GM12873 (cell line): ENCODE measurements at regions not wholly inside any gene's neighbourhood (a gene's known extent, or its start where the extent isn't known, plus 50 kb on each side); places are given as distances from the start of the nearest gene placed in this dataset.

Experiments
- CTCF ChIP-seq: IDR thresholded peaks from 2 replicates; pipeline ENCODE4 v1.5.1; 2012; ENCODE audit warnings: low read depth, mild to moderate bottlenecking, moderate library complexity, low read length, control low read depth; ENCODE audit not compliant: insufficient read depth; ENCODE audit errors: missing control alignments

- TF ChIP-seq CTCF, result no peak
Observed at GRCh38 chr3:164250923-164251322, 827.4 kb downstream of the SI start.

DNA sequence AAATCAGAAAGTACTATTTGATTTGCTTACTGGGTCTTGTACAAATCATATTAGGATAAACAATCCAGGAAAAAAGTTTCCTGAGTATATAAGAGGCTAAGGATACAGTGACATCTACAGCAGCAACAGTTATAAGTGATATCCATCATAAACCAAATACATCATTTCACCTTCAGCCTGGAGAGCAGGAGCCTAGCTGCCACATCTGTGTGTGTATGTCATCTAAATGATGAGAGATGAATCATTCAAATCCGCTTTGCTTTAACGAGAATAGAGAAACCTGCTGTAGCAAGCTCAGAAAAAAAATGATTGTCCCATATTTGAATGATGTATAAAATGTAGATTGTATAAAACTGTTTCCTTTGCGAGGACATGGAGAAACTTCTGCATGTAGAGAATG lies 841.4 kb downstream of the SI start:
- TF ChIP-seq CTCF, result no peak

GRCh38 chr3:164235289-164236028 lies 842.8 kb downstream of the SI start:
- no peak for TF ChIP-seq CTCF

DNA sequence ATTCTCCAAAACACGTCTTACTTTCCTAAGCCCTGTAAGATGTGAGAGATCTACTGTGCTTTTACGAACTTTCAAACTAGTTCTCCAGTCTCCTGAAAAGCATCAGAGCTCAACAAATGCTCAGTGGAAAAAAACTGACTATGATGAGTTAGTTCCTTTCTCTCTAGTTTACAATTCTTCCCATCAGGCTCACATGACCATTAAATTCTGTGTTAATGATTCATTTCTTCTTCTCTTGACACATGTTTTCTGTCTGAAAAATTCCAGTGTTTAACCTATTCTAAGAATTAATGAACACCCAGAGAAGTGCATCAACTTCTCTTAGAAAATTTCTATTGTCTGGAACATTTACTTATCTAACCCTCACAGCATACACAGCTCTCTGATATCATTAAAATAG lies 844.3 kb downstream of the SI start:
- TF ChIP-seq CTCF, result no peak

DNA sequence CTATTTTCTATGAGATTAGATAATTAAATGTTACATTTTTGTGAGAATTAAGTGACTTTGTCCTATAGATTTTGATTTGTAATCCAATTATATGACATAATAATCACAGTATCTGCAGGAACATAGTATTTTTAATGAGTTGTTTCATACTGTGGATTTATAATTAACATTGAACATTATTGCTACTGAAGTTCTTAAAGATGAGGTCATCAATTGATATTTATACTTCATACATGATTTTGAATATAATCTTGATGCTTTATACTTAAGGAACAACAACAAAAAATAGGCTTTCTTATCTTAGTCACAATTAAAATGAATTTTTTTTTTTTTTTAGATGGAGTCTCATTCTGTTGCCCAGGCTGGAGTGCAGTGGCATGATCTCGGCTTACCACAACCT lies 846.6 kb downstream of the SI start:
- no peak for TF ChIP-seq CTCF

DNA sequence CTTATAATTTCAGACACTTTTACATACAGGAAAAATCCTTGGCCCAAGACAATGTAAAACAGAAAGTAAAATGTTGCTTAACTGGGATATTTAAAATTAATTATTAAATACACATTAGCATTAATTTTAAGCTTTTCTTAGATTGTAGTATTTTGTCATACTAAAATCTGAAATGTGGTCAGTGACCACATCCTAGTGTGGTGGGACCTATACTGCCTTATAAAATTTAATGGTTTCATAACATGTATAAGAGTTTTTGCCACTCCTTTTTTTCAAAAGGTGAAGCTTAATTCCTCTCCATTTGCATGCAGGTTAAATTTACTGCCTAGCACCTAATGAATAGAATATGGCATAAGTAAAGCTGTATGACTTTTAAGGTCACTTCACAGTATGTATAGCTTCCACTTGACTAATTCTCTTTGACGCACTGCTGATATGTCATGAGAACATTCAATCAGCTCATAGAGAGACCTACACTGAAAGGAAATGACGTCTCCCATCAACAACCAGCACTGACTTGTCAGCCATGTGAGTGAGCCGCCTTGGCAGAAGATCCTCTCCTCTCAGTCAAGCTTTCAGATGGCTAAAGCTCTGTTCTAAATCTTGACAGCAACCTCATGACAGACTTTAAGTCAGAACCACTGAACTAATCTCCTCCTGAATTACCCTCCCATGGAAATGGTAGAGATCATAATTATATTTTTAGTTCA lies 847.8 kb downstream of the SI start:
- TF ChIP-seq CTCF, result no peak

DNA sequence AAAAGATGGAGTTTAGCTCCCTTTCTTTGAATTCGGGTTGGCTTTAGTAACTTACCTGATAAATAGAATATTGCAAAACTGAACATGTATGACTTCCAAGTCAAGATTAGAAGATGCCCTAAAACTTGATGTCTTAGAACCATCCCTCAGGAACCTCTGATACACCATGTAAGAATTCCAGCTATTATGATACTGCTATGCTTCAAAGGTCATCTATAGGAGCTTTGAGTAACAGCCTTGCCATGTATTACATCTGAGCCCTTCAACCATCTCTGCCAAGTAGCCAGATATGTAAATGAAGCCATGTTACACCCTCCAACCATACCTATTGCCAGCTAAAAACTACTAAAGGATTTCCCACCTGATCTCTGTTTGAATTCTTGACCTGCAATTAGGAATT lies 854.2 kb downstream of the SI start:
- no peak for TF ChIP-seq CTCF
